CD4-positive, alpha-beta T cell treated with Interleukin-15 for 4 hours (primary cell): ENCODE measurements at regions not wholly inside any gene's neighbourhood (a gene's known extent, or its start where the extent isn't known, plus 50 kb on each side); places are given as distances from the start of the nearest gene placed in this dataset.
"Not testable (repeated sequence)": the region's sequence is repeated elsewhere in the genome, so short reads cannot be mapped to it uniquely, and the experiment has no call there.

ENCODE experiments used
- DNase-seq: peaks from one replicate; pipeline ENCODE4 v3.0.0-alpha.2; 2020; ENCODE audit warnings: low spot score

DNA sequence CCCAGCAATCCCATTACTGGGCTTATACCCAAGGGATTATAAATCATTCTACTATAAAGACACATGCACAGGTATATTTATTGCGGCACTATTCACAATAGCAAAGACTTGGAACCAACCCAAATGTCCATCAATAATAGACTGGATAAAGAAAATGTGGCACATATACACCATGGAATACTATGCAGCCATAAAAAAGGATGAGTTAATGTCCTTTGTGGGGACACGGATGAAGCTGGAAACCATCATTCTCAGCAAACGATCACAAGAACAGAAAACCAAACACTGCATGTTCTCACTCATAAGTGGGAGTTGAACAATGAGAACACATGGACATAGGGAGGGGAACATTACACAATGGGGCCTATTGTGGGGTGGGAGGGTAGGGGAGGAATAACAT, 224.4 kb upstream of the SERP2 start:
- not testable (repeated sequence) for DNase-seq

GRCh38 chr13:44149821-44150220, 223.8 kb upstream of the SERP2 start:
- DNase-seq = no peak

GRCh38 chr13:44151474-44151873, 222.2 kb upstream of the SERP2 start:
- no peak for DNase-seq

GRCh38 chr13:44153496-44153895, 220.1 kb upstream of the SERP2 start:
- no peak for DNase-seq

DNA sequence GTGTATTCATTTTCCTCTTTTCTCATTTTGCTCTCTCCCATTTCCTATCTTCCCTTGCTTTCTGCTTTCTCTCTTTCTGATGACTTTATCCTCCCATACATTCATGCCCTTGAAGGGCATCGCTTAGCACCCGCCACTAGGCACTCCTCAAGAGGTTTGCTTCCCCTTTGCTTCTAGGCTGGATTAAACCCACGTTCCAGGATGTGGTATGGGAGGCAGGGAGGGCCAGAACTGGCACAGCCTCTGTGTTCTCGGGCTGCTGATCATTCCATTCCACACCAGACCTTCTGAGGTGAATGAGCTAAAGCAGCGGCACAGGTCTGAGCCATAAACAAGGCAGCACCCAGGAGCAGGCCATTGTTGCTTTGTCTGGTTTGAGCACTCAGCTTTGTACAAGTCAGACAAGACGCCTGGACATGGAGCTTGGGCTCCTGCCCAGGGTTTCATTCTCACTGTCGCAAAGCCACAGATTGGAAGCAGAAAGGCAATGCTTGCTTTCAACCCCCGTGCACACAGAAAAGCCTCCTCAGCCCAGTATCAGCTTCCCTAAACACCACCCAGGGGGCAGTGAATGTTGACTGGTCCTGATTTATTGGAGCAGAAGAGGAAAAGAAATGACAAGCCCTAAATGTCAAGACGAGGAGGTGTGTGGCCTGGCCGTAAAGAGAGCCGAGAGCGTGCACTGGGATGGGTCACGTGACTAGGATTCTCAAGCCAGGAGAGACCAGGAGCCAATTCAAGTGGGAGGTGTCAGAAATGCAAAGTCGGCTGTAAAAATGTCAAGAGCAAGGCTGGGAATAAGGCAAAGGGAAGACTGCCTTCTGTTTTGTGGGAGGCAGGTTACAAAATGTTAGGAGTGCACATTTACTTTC, 218.0 kb upstream of the SERP2 start:
- no peak for DNase-seq

- DNase-seq = no peak
Observed at GRCh38 chr13:44156294-44156658, 217.3 kb upstream of the SERP2 start.

DNA sequence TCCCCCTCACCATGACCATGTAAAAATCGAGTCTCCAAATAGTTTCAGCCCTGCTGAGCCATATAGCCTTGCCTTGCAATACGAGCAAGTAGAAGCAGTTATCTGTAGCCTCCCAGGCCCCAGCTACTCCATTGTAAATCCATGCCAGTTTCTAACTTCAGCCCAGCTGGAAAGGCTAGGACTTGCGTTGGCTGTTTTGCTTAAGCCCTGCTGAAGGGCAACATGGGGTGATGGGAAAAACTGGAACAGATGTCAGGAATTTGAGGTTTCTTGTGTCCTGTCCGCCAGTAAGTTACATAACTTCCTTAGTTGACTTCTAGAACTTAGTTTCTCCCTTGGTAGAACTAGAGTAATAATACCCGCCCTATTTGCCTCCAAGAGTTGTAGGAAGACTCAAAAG, 216.0 kb upstream of the SERP2 start:
- no peak for DNase-seq

- DNase-seq = no peak
Observed at GRCh38 chr13:44158098-44158521, 215.5 kb upstream of the SERP2 start.

GRCh38 chr13:44158881-44159632, 214.6 kb upstream of the SERP2 start:
- no peak for DNase-seq

- no peak for DNase-seq
Observed at GRCh38 chr13:44159633-44160279, 213.9 kb upstream of the SERP2 start.

DNA sequence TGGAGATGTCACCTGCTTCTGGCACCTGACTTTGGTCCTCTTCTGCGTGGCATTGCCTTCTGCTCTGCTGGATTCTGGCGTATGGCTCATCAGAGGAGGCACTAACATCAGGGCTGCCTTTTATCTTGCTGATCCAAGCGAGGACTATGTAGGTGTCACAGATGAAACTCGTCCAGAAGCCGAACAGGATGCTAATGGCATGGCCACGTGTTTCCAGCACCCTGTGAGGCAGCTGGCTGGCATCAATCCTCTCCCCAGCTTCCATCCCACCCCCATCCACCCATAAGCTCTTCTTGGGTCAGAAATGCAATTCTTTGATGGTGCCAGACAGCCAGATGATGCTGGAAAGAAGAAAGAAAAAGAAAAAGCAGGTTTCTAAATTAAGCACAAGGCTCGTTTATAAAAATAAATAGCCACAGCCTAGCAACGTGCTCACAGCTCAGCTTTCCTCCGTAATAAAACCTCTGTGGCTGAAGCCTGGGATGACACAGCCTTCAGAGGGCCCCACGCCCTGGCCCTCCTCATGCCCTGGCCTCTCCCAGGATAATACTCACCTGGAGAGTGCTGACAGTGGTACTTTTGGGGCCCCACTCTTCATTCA, 212.9 kb upstream of the SERP2 start:
- DNase-seq = no peak

DNA sequence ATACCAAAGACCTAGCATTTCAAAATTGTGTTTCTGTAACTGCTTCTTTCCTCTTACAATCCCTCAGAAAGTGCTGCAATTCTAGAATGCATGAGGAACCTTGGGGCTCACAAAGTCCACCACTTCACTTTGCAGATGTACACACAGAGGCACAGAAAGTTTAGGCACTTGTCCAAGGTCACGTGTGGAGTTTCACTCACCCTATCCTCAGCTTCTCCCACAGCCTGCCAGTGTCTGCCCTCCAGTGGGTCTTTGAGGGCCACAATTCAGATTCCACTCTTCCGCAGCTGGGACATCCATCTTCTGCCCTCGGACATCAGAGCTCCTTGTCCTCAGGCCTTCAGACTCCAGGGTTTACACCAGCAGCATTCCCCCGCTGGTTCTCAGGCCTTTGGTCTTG, 210.5 kb upstream of the SERP2 start:
- no peak for DNase-seq

- no peak for DNase-seq
Observed at GRCh38 chr13:44165221-44165888, 208.3 kb upstream of the SERP2 start.

GRCh38 chr13:44165889-44166496, 207.6 kb upstream of the SERP2 start:
- DNase-seq = no peak

- no peak for DNase-seq
Observed at GRCh38 chr13:44169018-44169911, 204.4 kb upstream of the SERP2 start.

- DNase-seq = no peak
Observed at GRCh38 chr13:44170731-44171130, 202.9 kb upstream of the SERP2 start.

DNA sequence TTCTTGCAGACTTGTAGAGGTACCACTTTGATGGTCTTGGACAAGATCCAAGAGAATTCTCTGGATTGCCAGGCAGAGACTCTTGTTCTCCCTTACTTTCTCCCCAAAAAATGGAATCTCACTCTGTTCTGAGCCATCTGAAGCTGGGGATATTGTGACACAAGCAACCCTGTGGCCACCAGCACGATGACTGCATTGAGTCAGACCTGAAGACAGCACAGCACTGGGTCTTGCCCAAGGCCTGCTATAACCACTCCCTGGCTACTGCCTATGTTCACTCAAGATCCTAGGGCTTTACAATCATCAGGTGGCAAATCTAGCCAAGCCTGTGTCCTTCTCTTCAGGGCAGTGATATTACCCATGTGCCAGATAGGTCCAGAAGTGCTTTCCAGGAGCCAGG, 202.5 kb upstream of the SERP2 start:
- DNase-seq = no peak

- no peak for DNase-seq
Observed at GRCh38 chr13:44171861-44172260, 201.8 kb upstream of the SERP2 start.

DNA sequence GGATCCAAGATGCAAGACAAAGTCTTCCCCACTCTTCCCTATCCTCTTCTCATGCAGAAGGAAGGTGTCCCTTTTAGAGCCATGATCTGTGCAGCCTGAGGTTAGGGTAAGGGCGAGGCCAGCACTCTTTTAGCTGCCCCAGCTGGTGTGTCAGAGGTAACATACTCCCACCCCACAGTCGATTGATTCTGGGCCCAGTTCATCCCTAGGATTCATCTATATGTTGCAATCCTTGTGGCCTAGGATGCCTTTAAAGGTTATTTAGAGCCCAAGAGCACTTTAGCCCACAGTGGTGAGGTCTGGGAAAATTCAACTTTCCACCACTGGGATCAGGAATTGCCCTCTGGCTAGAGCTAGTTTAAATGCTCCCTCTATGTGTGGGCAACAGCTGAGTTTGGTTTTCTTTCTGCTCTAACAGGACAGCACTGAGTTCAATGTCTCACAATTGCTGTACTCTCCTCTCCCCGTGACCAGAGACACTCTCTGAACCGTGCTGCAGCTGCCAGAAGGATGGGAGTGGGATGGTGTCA, 201.3 kb upstream of the SERP2 start:
- no peak for DNase-seq

- DNase-seq = no peak
Observed at GRCh38 chr13:44174769-44175425, 198.7 kb upstream of the SERP2 start.
